HL-60 (cell line): ENCODE measurements at regions not wholly inside any gene's neighbourhood (a gene's known extent, or its start where the extent isn't known, plus 50 kb on each side); places are given as distances from the start of the nearest gene placed in this dataset.

Experiments
- DNase-seq, 2 experiments: peaks; one replicate each; pipeline ENCODE4 v3.0.0-alpha.2; 2010 to 2020; ENCODE audit warnings: low read depth in 1 of 2, low spot score in 1 of 2
- H3K27ac ChIP-seq: fragments of 250-450 bp; sonication (Bioruptor Pico); replicated peaks from 2 replicates; pipeline ENCODE4 v1.5.1; 2020; ENCODE audit warnings: mild to moderate bottlenecking, moderate library complexity
- H3K27me3 ChIP-seq: fragments of 250-450 bp; sonication (Bioruptor Pico); 2 replicates; pipeline ENCODE4 v1.5.1; 2021; ENCODE audit warnings: mild to moderate bottlenecking, moderate library complexity; ENCODE audit not compliant: insufficient read depth, poor library complexity, severe bottlenecking
- H3K4me3 ChIP-seq: replicated peaks from 2 replicates; pipeline ENCODE4 v1.5.1; 2011; ENCODE audit warnings: mild to moderate bottlenecking, control low read depth, low read length; ENCODE audit not compliant: insufficient read depth
- CTCF ChIP-seq: IDR thresholded peaks from one replicate; pipeline ENCODE4 v1.5.1; 2011; ENCODE audit warnings: low read length, control low read depth, inconsistent platforms; ENCODE audit not compliant: insufficient read depth
- GABPA ChIP-seq: IDR thresholded peaks from 2 replicates; pipeline ENCODE4 v1.6.1; 2012; ENCODE audit warnings: low read depth
- POLR2AphosphoS5 ChIP-seq: IDR thresholded peaks from 2 replicates; pipeline ENCODE4 v1.6.1; 2012; ENCODE audit warnings: low read depth
- REST ChIP-seq: IDR thresholded peaks from 2 replicates; pipeline ENCODE4 v1.6.1; 2012; ENCODE audit warnings: low read depth; ENCODE audit not compliant: insufficient replicate concordance
- SPI1 ChIP-seq: IDR thresholded peaks from 2 replicates; pipeline ENCODE4 v1.6.1; 2012; ENCODE audit warnings: low read depth, mild to moderate bottlenecking, borderline replicate concordance

- TF ChIP-seq REST (no peak), CTCF (no peak), GABPA (no peak), POLR2AphosphoS5 (no peak), SPI1 (no peak)
- H3K27me3 ChIP-seq, result no peaks in the 10 kb centered on the region
- no peak overlapping the region for H3K4me3 ChIP-seq
Measured at GRCh38 chr6:105988812-105989577, 97.1 kb upstream of the PRDM1 start.

GRCh38 chr6:105988321-105988720, 97.8 kb upstream of the PRDM1 start:
- no peak for DNase-seq
- Histone ChIP-seq H3K27ac (no peak overlapping the region), H3K27me3 (no peaks in the 10 kb centered on the region), H3K4me3 (no peak overlapping the region)
- TF ChIP-seq GABPA, result no peak
- TF ChIP-seq POLR2AphosphoS5, result no peak
- TF ChIP-seq CTCF, result no peak
- TF ChIP-seq SPI1, result no peak
- no peak for TF ChIP-seq REST

More at GRCh38 chr6:105988812-105989577, 97.1 kb upstream of the PRDM1 start:
- H3K27ac ChIP-seq, result no peak overlapping the region
- DNase-seq, result no peak

GRCh38 chr6:105987516-105987915, 98.6 kb upstream of the PRDM1 start:
- no peak overlapping the region for H3K4me3 ChIP-seq
- H3K27ac ChIP-seq, result no peak overlapping the region
- TF ChIP-seq REST (no peak), CTCF (no peak), SPI1 (no peak), GABPA (no peak), POLR2AphosphoS5 (no peak)
- no peak for DNase-seq
- H3K27me3 ChIP-seq, result no peaks in the 10 kb centered on the region
